ENCODE measurements at regions not wholly inside any gene's neighbourhood (a gene's known extent, or its start where the extent isn't known, plus 50 kb on each side); places are given as distances from the start of the nearest gene placed in this dataset.

GRCh38 chrX:144295921-144296320 is 412.1 kb downstream of the UBE2NL start:
- no peaks in the 10 kb centered on the region for H3K9me3 ChIP-seq (ENCODE audit: control insufficient read depth in 2 of 2, insufficient read depth in 1 of 2, low read depth in 1 of 2, low read length in 1 of 2)
- WGBS, 3 donors = 83 to 88% (median 88%) methylated on average over 1 of the region's 1 CpG
- no peaks in the 10 kb centered on the region for H3K27me3 ChIP-seq (ENCODE audit: control insufficient read depth in 3 of 3, insufficient read depth in 3 of 3, low read length in 3 of 3)
- H3K36me3 ChIP-seq (ENCODE audit: control insufficient read depth in 3 of 3, insufficient read depth in 2 of 3, low read depth in 1 of 3, low read length in 3 of 3) = no peaks in the 10 kb centered on the region
- H3K4me3 ChIP-seq (ENCODE audit: low read depth in 1 of 3, low read length in 3 of 3) = no peak overlapping the region
- no peaks in the 10 kb centered on the region for H3K4me1 ChIP-seq (ENCODE audit: control insufficient read depth in 3 of 3, insufficient read depth in 2 of 3, low read depth in 1 of 3, low read length in 2 of 3)
- no peak for FAIRE-seq
- H3K27ac ChIP-seq (ENCODE audit: low read depth in 1 of 3, low read length in 2 of 3) = no peak overlapping the region
- DNase-seq = no peak

GRCh38 chrX:144297221-144297620 is 413.4 kb downstream of the UBE2NL start:
- 59 to 71% (median 67%) methylated on average over 2 of the region's 2 CpGs for WGBS, 3 donors
- Histone ChIP-seq H3K4me1 (ENCODE audit: control insufficient read depth in 3 of 3, insufficient read depth in 2 of 3, low read depth in 1 of 3, low read length in 2 of 3) (no peaks in the 10 kb centered on the region), H3K4me3 (ENCODE audit: low read depth in 1 of 3, low read length in 3 of 3) (no peak overlapping the region), H3K27ac (ENCODE audit: low read depth in 1 of 3, low read length in 2 of 3) (no peak overlapping the region), H3K9me3 (ENCODE audit: control insufficient read depth in 2 of 2, insufficient read depth in 1 of 2, low read depth in 1 of 2, low read length in 1 of 2) (no peaks in the 10 kb centered on the region), H3K27me3 (ENCODE audit: control insufficient read depth in 3 of 3, insufficient read depth in 3 of 3, low read length in 3 of 3) (no peaks in the 10 kb centered on the region), H3K36me3 (ENCODE audit: control insufficient read depth in 3 of 3, insufficient read depth in 2 of 3, low read depth in 1 of 3, low read length in 3 of 3) (no peaks in the 10 kb centered on the region)
- DNase-seq (no peak), FAIRE-seq (no peak)

- H3K27ac ChIP-seq (ENCODE audit: low read depth in 1 of 3, low read length in 2 of 3) = no peak overlapping the region
- H3K27me3 ChIP-seq (ENCODE audit: control insufficient read depth in 3 of 3, insufficient read depth in 3 of 3, low read length in 3 of 3) = no peaks in the 10 kb centered on the region
- no peak for FAIRE-seq
- no peak for DNase-seq
- WGBS, 3 donors = 72 to 82% (median 75%) methylated on average over 4 of the region's 4 CpGs
- H3K4me3 ChIP-seq (ENCODE audit: low read depth in 1 of 3, low read length in 3 of 3) = no peak overlapping the region
- H3K36me3 ChIP-seq (ENCODE audit: control insufficient read depth in 3 of 3, insufficient read depth in 2 of 3, low read depth in 1 of 3, low read length in 3 of 3) = no peaks in the 10 kb centered on the region
- no peaks in the 10 kb centered on the region for H3K4me1 ChIP-seq (ENCODE audit: control insufficient read depth in 3 of 3, insufficient read depth in 2 of 3, low read depth in 1 of 3, low read length in 2 of 3)
- H3K9me3 ChIP-seq (ENCODE audit: control insufficient read depth in 2 of 2, insufficient read depth in 1 of 2, low read depth in 1 of 2, low read length in 1 of 2) = peaks cover 0 to 9% of the 10 kb centered on the region in 2 donors
Observed at GRCh38 chrX:144327495-144327894, 443.6 kb downstream of the UBE2NL start.

- no peaks in the 10 kb centered on the region for H3K4me1 ChIP-seq (ENCODE audit: control insufficient read depth in 3 of 3, insufficient read depth in 2 of 3, low read depth in 1 of 3, low read length in 2 of 3)
- 65 to 82% (median 78%) methylated on average over 4 of the region's 4 CpGs for whole genome bisulfite sequencing, 3 donors
- H3K27me3 ChIP-seq (ENCODE audit: control insufficient read depth in 3 of 3, insufficient read depth in 3 of 3, low read length in 3 of 3) = no peaks in the 10 kb centered on the region
- H3K9me3 ChIP-seq (ENCODE audit: control insufficient read depth in 2 of 2, insufficient read depth in 1 of 2, low read depth in 1 of 2, low read length in 1 of 2) = peaks cover 0 to 23% of the 10 kb centered on the region in 2 donors
- H3K4me3 ChIP-seq (ENCODE audit: low read depth in 1 of 3, low read length in 3 of 3) = no peak overlapping the region
- FAIRE-seq = no peak
- DNase-seq = no peak
- no peaks in the 10 kb centered on the region for H3K36me3 ChIP-seq (ENCODE audit: control insufficient read depth in 3 of 3, insufficient read depth in 2 of 3, low read depth in 1 of 3, low read length in 3 of 3)
- H3K27ac ChIP-seq (ENCODE audit: low read depth in 1 of 3, low read length in 2 of 3) = no peak overlapping the region
Observed at GRCh38 chrX:144333429-144333828, 449.6 kb downstream of the UBE2NL start.

- DNase-seq = no peak
- Histone ChIP-seq H3K27ac (ENCODE audit: low read depth in 1 of 3, low read length in 2 of 3) (no peak overlapping the region), H3K27me3 (ENCODE audit: control insufficient read depth in 3 of 3, insufficient read depth in 3 of 3, low read length in 3 of 3) (no peaks in the 10 kb centered on the region), H3K9me3 (ENCODE audit: control insufficient read depth in 2 of 2, insufficient read depth in 1 of 2, low read depth in 1 of 2, low read length in 1 of 2) (peaks cover 0 to 23% of the 10 kb centered on the region in 2 donors), H3K4me1 (ENCODE audit: control insufficient read depth in 3 of 3, insufficient read depth in 2 of 3, low read depth in 1 of 3, low read length in 2 of 3) (no peaks in the 10 kb centered on the region), H3K36me3 (ENCODE audit: control insufficient read depth in 3 of 3, insufficient read depth in 2 of 3, low read depth in 1 of 3, low read length in 3 of 3) (no peaks in the 10 kb centered on the region), H3K4me3 (ENCODE audit: low read depth in 1 of 3, low read length in 3 of 3) (no peak overlapping the region)
- no peak for FAIRE-seq
- 73 to 82% (median 79%) methylated on average over 12 to 13 of the region's 13 CpGs for WGBS, 3 donors
Observed at GRCh38 chrX:144334577-144334976, 450.7 kb downstream of the UBE2NL start.

GRCh38 chrX:144335402-144335801 is 451.5 kb downstream of the UBE2NL start:
- DNase-seq (no peak), FAIRE-seq (no peak)
- peaks cover 0 to 20% of the 10 kb centered on the region in 2 donors for H3K9me3 ChIP-seq (ENCODE audit: control insufficient read depth in 2 of 2, insufficient read depth in 1 of 2, low read depth in 1 of 2, low read length in 1 of 2)
- H3K27ac ChIP-seq (ENCODE audit: low read depth in 1 of 3, low read length in 2 of 3) = no peak overlapping the region
- H3K27me3 ChIP-seq (ENCODE audit: control insufficient read depth in 3 of 3, insufficient read depth in 3 of 3, low read length in 3 of 3) = no peaks in the 10 kb centered on the region
- no peaks in the 10 kb centered on the region for H3K36me3 ChIP-seq (ENCODE audit: control insufficient read depth in 3 of 3, insufficient read depth in 2 of 3, low read depth in 1 of 3, low read length in 3 of 3)
- no peak overlapping the region for H3K4me3 ChIP-seq (ENCODE audit: low read depth in 1 of 3, low read length in 3 of 3)
- no peaks in the 10 kb centered on the region for H3K4me1 ChIP-seq (ENCODE audit: control insufficient read depth in 3 of 3, insufficient read depth in 2 of 3, low read depth in 1 of 3, low read length in 2 of 3)
- WGBS, 3 donors = 63 to 87% (median 79%) methylated on average over 6 of the region's 6 CpGs

GRCh38 chrX:144379156-144379555 is 495.3 kb downstream of the UBE2NL start:
- H3K4me3 ChIP-seq (ENCODE audit: low read depth in 1 of 3, low read length in 3 of 3) = no peak overlapping the region
- H3K27me3 ChIP-seq (ENCODE audit: control insufficient read depth in 3 of 3, insufficient read depth in 3 of 3, low read length in 3 of 3) = no peaks in the 10 kb centered on the region
- H3K27ac ChIP-seq (ENCODE audit: low read depth in 1 of 3, low read length in 2 of 3) = no peak overlapping the region
- no peaks in the 10 kb centered on the region for H3K4me1 ChIP-seq (ENCODE audit: control insufficient read depth in 3 of 3, insufficient read depth in 2 of 3, low read depth in 1 of 3, low read length in 2 of 3)
- peaks cover 0 to 3% of the 10 kb centered on the region in 2 donors for H3K9me3 ChIP-seq (ENCODE audit: control insufficient read depth in 2 of 2, insufficient read depth in 1 of 2, low read depth in 1 of 2, low read length in 1 of 2)
- FAIRE-seq (no peak), DNase-seq (no peak)
- WGBS, 3 donors = 63 to 83% (median 76%) methylated on average over 3 of the region's 3 CpGs
- H3K36me3 ChIP-seq (ENCODE audit: control insufficient read depth in 3 of 3, insufficient read depth in 2 of 3, low read depth in 1 of 3, low read length in 3 of 3) = no peaks in the 10 kb centered on the region

- no peaks in the 10 kb centered on the region for H3K4me1 ChIP-seq (ENCODE audit: control insufficient read depth in 3 of 3, insufficient read depth in 2 of 3, low read depth in 1 of 3, low read length in 2 of 3)
- FAIRE-seq (no peak), DNase-seq (no peak)
- no peaks in the 10 kb centered on the region for H3K9me3 ChIP-seq (ENCODE audit: control insufficient read depth in 2 of 2, insufficient read depth in 1 of 2, low read depth in 1 of 2, low read length in 1 of 2)
- H3K27ac ChIP-seq (ENCODE audit: low read depth in 1 of 3, low read length in 2 of 3) = no peak overlapping the region
- WGBS, 3 donors = 52 to 79% (median 63%) methylated on average over 1 of the region's 1 CpG
- H3K4me3 ChIP-seq (ENCODE audit: low read depth in 1 of 3, low read length in 3 of 3) = no peak overlapping the region
- no peaks in the 10 kb centered on the region for H3K27me3 ChIP-seq (ENCODE audit: control insufficient read depth in 3 of 3, insufficient read depth in 3 of 3, low read length in 3 of 3)
- no peaks in the 10 kb centered on the region for H3K36me3 ChIP-seq (ENCODE audit: control insufficient read depth in 3 of 3, insufficient read depth in 2 of 3, low read depth in 1 of 3, low read length in 3 of 3)
Observed at GRCh38 chrX:144388738-144389137, 504.9 kb downstream of the UBE2NL start.
